GM10248 (cell line): ENCODE measurements at regions not wholly inside any gene's neighbourhood (a gene's known extent, or its start where the extent isn't known, plus 50 kb on each side); places are given as distances from the start of the nearest gene placed in this dataset.

Experiments used
- CTCF ChIA-PET: fragments of 300-600 bp; sonication (Branson Sonifier 250); formaldehyde crosslinking; extraction: SDS; loops from one replicate; lab custom pipeline; 2021; ENCODE audit warnings: antibody characterized with exemption; lab: Yijun Ruan, JAX
- POLR2A ChIA-PET: fragments of 350-650 bp; sonication (Branson Sonifier 250); formaldehyde crosslinking; extraction: SDS; loops from one replicate; lab custom pipeline; 2020; ENCODE audit warnings: antibody characterized with exemption; lab: Yijun Ruan, JAX
- DNase-seq: peaks from one replicate; pipeline ENCODE4 v3.0.0; 2012; ENCODE audit errors: extremely low spot score
- TF ChIP-seq, protein P1 (sequence below): IDR thresholded peaks from 2 replicates; pipeline ENCODE4 v1.5.1; 2012; ENCODE audit warnings: mild to moderate bottlenecking, low read depth; ENCODE audit errors: extremely low read depth, missing control alignments, control extremely low read depth

DNA sequence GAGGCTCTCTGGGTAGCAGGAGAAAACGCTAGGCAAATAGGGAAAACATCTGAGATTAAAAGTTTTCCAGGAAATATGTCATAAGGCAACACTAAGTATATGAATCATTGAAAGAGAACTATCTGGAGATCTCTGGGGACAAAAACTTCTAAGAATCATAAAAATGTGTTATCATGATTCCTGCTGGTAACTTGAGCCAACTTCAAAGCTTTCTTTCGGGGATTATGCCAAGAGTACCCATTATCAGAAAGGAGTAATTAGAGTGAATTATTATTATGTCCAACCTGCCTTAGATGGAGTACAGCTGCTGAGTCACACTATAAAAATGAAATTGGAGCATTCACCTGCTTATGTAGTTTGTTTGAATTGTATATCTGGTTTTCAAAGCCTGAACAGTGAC is 488.5 kb upstream of the SOX9 start:
- POLR2A ChIA-PET, result no interaction called here
- CTCF ChIA-PET, result interaction anchor here (0.6 kb wide), 1 partner anchor 914 kb away, joined by 3 read pairs; no protein-coding TSS in a partner anchor
- TF ChIP-seq, protein P1, sequence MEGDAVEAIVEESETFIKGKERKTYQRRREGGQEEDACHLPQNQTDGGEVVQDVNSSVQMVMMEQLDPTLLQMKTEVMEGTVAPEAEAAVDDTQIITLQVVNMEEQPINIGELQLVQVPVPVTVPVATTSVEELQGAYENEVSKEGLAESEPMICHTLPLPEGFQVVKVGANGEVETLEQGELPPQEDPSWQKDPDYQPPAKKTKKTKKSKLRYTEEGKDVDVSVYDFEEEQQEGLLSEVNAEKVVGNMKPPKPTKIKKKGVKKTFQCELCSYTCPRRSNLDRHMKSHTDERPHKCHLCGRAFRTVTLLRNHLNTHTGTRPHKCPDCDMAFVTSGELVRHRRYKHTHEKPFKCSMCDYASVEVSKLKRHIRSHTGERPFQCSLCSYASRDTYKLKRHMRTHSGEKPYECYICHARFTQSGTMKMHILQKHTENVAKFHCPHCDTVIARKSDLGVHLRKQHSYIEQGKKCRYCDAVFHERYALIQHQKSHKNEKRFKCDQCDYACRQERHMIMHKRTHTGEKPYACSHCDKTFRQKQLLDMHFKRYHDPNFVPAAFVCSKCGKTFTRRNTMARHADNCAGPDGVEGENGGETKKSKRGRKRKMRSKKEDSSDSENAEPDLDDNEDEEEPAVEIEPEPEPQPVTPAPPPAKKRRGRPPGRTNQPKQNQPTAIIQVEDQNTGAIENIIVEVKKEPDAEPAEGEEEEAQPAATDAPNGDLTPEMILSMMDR, result no peak
- no peak for DNase-seq

DNA sequence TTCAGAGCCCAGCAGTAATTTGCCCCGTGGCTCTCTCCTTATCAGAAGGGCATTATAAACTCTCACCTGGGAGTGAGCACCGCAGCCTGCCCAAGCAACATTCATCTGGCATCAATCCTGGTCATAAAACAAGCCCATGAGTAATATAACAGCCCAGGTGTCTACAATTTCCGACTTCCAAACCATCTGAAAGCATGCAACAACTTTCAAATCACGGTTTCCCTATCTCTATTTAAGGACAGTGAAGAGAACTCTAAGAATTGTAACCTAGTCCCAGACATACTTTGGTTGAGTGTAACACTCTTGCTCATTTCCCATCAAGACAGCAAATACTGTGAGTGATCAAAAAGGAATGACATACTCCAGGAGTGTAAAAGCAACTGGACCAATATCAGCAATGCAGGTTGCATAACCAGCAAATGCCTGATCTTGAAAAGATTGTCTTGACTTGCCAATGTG is 487.4 kb upstream of the SOX9 start:
- ChIA-PET POLR2A (no interaction called here), CTCF (no interaction called here)
- DNase-seq, result no peak
- TF ChIP-seq, protein P1, result no peak

GRCh38 chr17:71634376-71634775 is 486.4 kb upstream of the SOX9 start:
- ChIA-PET POLR2A (no interaction called here), CTCF (no interaction called here)
- DNase-seq, result no peak
- TF ChIP-seq, protein P1, result no peak

DNA sequence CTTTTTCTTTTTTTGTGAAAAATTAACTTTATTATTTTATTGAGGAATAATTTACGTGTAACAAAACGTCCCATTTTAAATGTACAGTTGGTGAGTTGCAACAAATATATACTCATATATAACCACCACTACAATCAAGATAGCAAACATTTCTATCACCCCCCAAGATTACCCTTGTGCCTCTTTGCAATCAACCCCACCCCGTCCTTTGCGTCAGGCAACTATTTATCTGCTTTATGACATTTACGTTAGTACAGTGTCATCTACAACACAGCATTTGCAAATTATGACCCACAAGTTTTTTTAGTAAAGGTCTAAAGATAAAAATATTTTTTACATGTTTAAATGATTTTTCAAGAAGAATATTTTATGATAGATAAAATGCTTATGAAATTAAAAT is 485.6 kb upstream of the SOX9 start:
- TF ChIP-seq, protein P1, result no peak
- DNase-seq, result no peak
- ChIA-PET POLR2A (no interaction called here), CTCF (interaction anchor here (1.7 kb wide), 1 partner anchor 31 kb away, joined by 5 read pairs; no protein-coding TSS in a partner anchor)

DNA sequence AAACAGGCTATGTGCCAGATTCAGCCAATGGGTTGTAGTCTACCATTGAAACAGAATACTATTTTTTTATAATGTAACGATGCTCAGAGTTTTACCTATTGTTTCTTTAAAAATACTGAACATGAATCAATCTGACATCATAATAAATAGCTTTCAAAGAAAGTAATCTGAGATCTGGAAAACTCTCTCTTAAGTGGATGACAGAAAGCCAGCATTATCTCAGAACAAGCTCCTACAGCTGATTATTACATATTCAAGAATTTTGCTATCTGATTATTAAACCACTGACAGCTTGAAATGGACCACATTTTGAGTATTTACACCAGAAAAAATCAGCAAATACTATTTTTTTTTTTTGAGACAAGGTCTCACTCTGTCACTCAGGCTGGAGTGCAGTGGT is 484.2 kb upstream of the SOX9 start:
- DNase-seq, result no peak
- CTCF ChIA-PET, result interaction anchor here (0.6 kb wide), 1 partner anchor 44 kb away, joined by 3 read pairs; no protein-coding TSS in a partner anchor
- POLR2A ChIA-PET, result no interaction called here
- TF ChIP-seq, protein P1, result no peak

DNA sequence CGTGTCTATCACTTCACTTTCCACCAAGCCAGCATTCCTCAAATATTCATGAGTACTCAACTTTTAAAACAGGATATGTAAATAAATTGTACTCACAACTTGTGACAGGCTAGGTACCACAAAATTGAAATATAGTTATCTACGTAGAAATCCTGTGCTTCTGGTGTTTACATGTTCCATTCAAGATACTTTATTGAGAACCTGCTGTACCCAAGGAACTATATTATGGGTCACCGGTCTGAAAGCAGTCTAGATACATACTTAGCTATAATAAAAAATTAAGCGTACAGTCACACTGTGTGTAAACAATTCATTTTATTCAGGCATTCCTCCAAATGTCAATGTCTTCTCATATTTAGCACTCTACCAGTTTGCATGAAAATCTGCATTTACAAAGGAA is 482.2 kb upstream of the SOX9 start:
- TF ChIP-seq, protein P1, result no peak
- POLR2A ChIA-PET, result no interaction called here
- CTCF ChIA-PET, result no interaction called here
- no peak for DNase-seq
